ENCODE measurements at regions not wholly inside any gene's neighbourhood (a gene's known extent, or its start where the extent isn't known, plus 50 kb on each side); places are given as distances from the start of the nearest gene placed in this dataset.

GRCh38 chrX:30060718-30061117, 154.6 kb upstream of the MAGEB2 start:
- no peak for FAIRE-seq
- Histone ChIP-seq H3K4me1 (no peaks in the 10 kb centered on the region), H3K9me3 (no peaks in the 10 kb centered on the region), H3K4me2 (no peak overlapping the region), H3K27ac (no peak overlapping the region), H3K4me3 (no peak overlapping the region)
- peak; percentile 70 to 79; a peak in 3 of 6 replicates for ATAC-seq
- DNase-seq (ENCODE audit: low read depth in 1 of 2, low spot score in 1 of 2): peak in 1 of 2 experiments; percentile 22
- WGBS (ENCODE audit: missing lambda C conversion rate): 19% methylated on average over 2 of the region's 2 CpGs
- TF ChIP-seq PHF8 (IDR thresholded peaks at IDR 0.05; ENCODE audit: borderline replicate concordance, low read depth) (no peak), HOXB5 (CRISPR knock-in tag; IDR thresholded peaks at IDR 0.05) (no peak), ESRRA (IDR thresholded peaks at IDR 0.05; ENCODE audit: borderline replicate concordance, low read length) (no peak), FOSB (CRISPR knock-in tag; IDR thresholded peaks at IDR 0.05) (no peak), SMC3 (IDR thresholded peaks at IDR 0.05) (peak; percentile 26; the same call in 1 of the 3 replicates), REST (IDR thresholded peaks at IDR 0.05) (no peak), ZSCAN20 (CRISPR knock-in tag; IDR thresholded peaks at IDR 0.05) (no peak), CTCF (IDR thresholded peaks at IDR 0.05) (peak; percentile 37; the same call in 2 of the 3 replicates), CBX8 (IDR thresholded peaks at IDR 0.05) (no peak), RAD21 (conservative IDR thresholded peaks at IDR 0.05 in 1 of 2, IDR thresholded peaks at IDR 0.05 in 1 of 2) (peak; percentile 48 to 61; a peak in 4 of 5 replicates)
- ChIA-PET POLR2A (no interaction called here), CTCF (no interaction called here)

GRCh38 chrX:30065226-30065625, 150.1 kb upstream of the MAGEB2 start:
- no peak for FAIRE-seq
- no peak overlapping the region for H3K4me2 ChIP-seq
- no peak overlapping the region for H3K27ac ChIP-seq
- CTCF ChIA-PET: no interaction called here
- no peak for ATAC-seq
- TF ChIP-seq REST (IDR thresholded peaks at IDR 0.05) (no peak), ELK1 (IDR thresholded peaks at IDR 0.05; ENCODE audit: low read depth, low read length) (no peak)
- POLR2A ChIA-PET: no interaction called here
- H3K4me1 ChIP-seq: no peaks in the 10 kb centered on the region
- DNase-seq (ENCODE audit: low read depth in 1 of 2, low spot score in 1 of 2): no peak
- H3K9me3 ChIP-seq: no peaks in the 10 kb centered on the region
- no peak overlapping the region for H3K4me3 ChIP-seq
- WGBS (ENCODE audit: missing lambda C conversion rate): 45% methylated on average over 2 of the region's 2 CpGs

- CTCF ChIA-PET: no interaction called here
- FAIRE-seq (no peak), ATAC-seq (no peak)
- no peak for TF ChIP-seq SREBF2 (IDR thresholded peaks at IDR 0.05)
- TF ChIP-seq POLR2A (IDR thresholded peaks at IDR 0.05; ENCODE audit: low read length): no peak
- TF ChIP-seq MYC (IDR thresholded peaks at IDR 0.05; ENCODE audit: borderline replicate concordance, low read length): no peak
- TF ChIP-seq NPAS2 (CRISPR knock-in tag; IDR thresholded peaks at IDR 0.05; ENCODE audit: borderline replicate concordance): no peak
- TF ChIP-seq BCL3 (IDR thresholded peaks at IDR 0.05): no peak
- no peak for TF ChIP-seq JUNB (IDR thresholded peaks at IDR 0.05)
- TF ChIP-seq ZFP36 (IDR thresholded peaks at IDR 0.05; ENCODE audit: borderline replicate concordance, partially characterized antibody): no peak
- TF ChIP-seq POLR2AphosphoS2 (conservative IDR thresholded peaks at IDR 0.05; ENCODE audit: low read length): no peak
- no peak for TF ChIP-seq ATOH8 (CRISPR knock-in tag; IDR thresholded peaks at IDR 0.05; ENCODE audit: low read depth)
- TF ChIP-seq RFX5 (IDR thresholded peaks at IDR 0.05): no peak
- TF ChIP-seq CBX2 (IDR thresholded peaks at IDR 0.05; ENCODE audit: borderline replicate concordance, low read depth): no peak
Measured at GRCh38 chrX:30067677-30068076, 147.7 kb upstream of the MAGEB2 start.

More at GRCh38 chrX:30067677-30068076, 147.7 kb upstream of the MAGEB2 start:
- Histone ChIP-seq H3K9me3 (no peaks in the 10 kb centered on the region), H3K27ac (no peak overlapping the region), H3K4me2 (no peak overlapping the region), H3K4me3 (no peak overlapping the region), H3K4me1 (no peaks in the 10 kb centered on the region)
- POLR2A ChIA-PET: no interaction called here
- 13% methylated on average over 4 of the region's 4 CpGs for WGBS (ENCODE audit: missing lambda C conversion rate)
- DNase-seq (ENCODE audit: low read depth in 1 of 2, low spot score in 1 of 2): no peak
